HG02884 (cell line): ENCODE measurements at regions not wholly inside any gene's neighbourhood (a gene's known extent, or its start where the extent isn't known, plus 50 kb on each side); places are given as distances from the start of the nearest gene placed in this dataset.

ENCODE experiments used
- ATAC-seq: cut with Tn5 transposase; IDR thresholded peaks from one replicate; pipeline ENCODE4 v1.9.1; 2021; ENCODE audit warnings: mild to moderate bottlenecking, moderate library complexity; ENCODE audit not compliant: unreplicated experiment

- no peak for ATAC-seq
Measured at GRCh38 chr6:129920103-129920798, 59.1 kb upstream of the TMEM244 start.

- ATAC-seq = no peak
Measured at GRCh38 chr6:129911732-129912131, 50.6 kb upstream of the TMEM244 start.
